ENCODE measurements at regions not wholly inside any gene's neighbourhood (a gene's known extent, or its start where the extent isn't known, plus 50 kb on each side); places are given as distances from the start of the nearest gene placed in this dataset.
"Not testable (repeated sequence)": the region's sequence is repeated elsewhere in the genome, so short reads cannot be mapped to it uniquely, and the experiment has no call there.

- no peak overlapping the region for H3K4me3 Mint-ChIP-seq (ENCODE audit: low read depth)
- no peak for DNase-seq (ENCODE audit: low spot score, unreplicated experiment)
- no peaks in the 10 kb centered on the region for H3K4me1 Mint-ChIP-seq (ENCODE audit: low read depth)
- no peaks in the 10 kb centered on the region for H3K36me3 Mint-ChIP-seq (ENCODE audit: insufficient read depth)
- H3K27me3 Mint-ChIP-seq = no peaks in the 10 kb centered on the region
- TF ChIP-seq CTCF (IDR thresholded peaks at IDR 0.05; ENCODE audit: unreplicated experiment) = no peak
- no peak overlapping the region for H3K27ac Mint-ChIP-seq
- peaks cover 3% of the 10 kb centered on the region for H3K9me3 Mint-ChIP-seq (ENCODE audit: low read depth)
These were observed 109.9 kb downstream of the TMEM182 start for GRCh38 chr2:102871707-102872106.

GRCh38 chr2:102872388-102872787 is 110.6 kb downstream of the TMEM182 start:
- Mint-ChIP-seq H3K9me3 (ENCODE audit: low read depth) (peaks cover 9% of the 10 kb centered on the region), H3K27me3 (no peaks in the 10 kb centered on the region), H3K4me3 (ENCODE audit: low read depth) (no peak overlapping the region), H3K36me3 (ENCODE audit: insufficient read depth) (peaks cover 2% of the 10 kb centered on the region), H3K4me1 (ENCODE audit: low read depth) (no peaks in the 10 kb centered on the region), H3K27ac (no peak overlapping the region)
- no peak for DNase-seq (ENCODE audit: low spot score, unreplicated experiment)
- peak; percentile 34 for TF ChIP-seq CTCF (IDR thresholded peaks at IDR 0.05; ENCODE audit: unreplicated experiment)

GRCh38 chr2:102879513-102879912 is 117.7 kb downstream of the TMEM182 start:
- DNase-seq (ENCODE audit: low spot score, unreplicated experiment); H3K4me3 Mint-ChIP-seq (ENCODE audit: low read depth); H3K27ac Mint-ChIP-seq; H3K27me3 Mint-ChIP-seq; H3K4me1 Mint-ChIP-seq (ENCODE audit: low read depth); H3K36me3 Mint-ChIP-seq (ENCODE audit: insufficient read depth): not testable (repeated sequence)
- peaks cover 14% of the 10 kb centered on the region for H3K9me3 Mint-ChIP-seq (ENCODE audit: low read depth)

GRCh38 chr2:102880731-102881130 is 118.9 kb downstream of the TMEM182 start:
- TF ChIP-seq CTCF (IDR thresholded peaks at IDR 0.05; ENCODE audit: unreplicated experiment) = no peak

GRCh38 chr2:102886216-102886893 is 124.5 kb downstream of the TMEM182 start:
- TF ChIP-seq CTCF (IDR thresholded peaks at IDR 0.05; ENCODE audit: unreplicated experiment) = no peak
- no peak for DNase-seq (ENCODE audit: low spot score, unreplicated experiment)

More at GRCh38 chr2:102880731-102881130, 118.9 kb downstream of the TMEM182 start:
- peaks cover 4% of the 10 kb centered on the region for H3K4me1 Mint-ChIP-seq (ENCODE audit: low read depth)
- H3K4me3 Mint-ChIP-seq (ENCODE audit: low read depth) = no peak overlapping the region
- H3K27me3 Mint-ChIP-seq = no peaks in the 10 kb centered on the region
- H3K36me3 Mint-ChIP-seq (ENCODE audit: insufficient read depth) = peaks cover 2% of the 10 kb centered on the region
- DNase-seq (ENCODE audit: low spot score, unreplicated experiment) = no peak
- no peak overlapping the region for H3K27ac Mint-ChIP-seq
- H3K9me3 Mint-ChIP-seq (ENCODE audit: low read depth) = peaks cover 11% of the 10 kb centered on the region

GRCh38 chr2:102888514-102888913 is 126.7 kb downstream of the TMEM182 start:
- no peak overlapping the region for H3K4me3 Mint-ChIP-seq (ENCODE audit: low read depth)

More at GRCh38 chr2:102886216-102886893, 124.5 kb downstream of the TMEM182 start:
- no peaks in the 10 kb centered on the region for H3K27me3 Mint-ChIP-seq
- H3K9me3 Mint-ChIP-seq (ENCODE audit: low read depth) = no peaks in the 10 kb centered on the region
- H3K36me3 Mint-ChIP-seq (ENCODE audit: insufficient read depth) = no peaks in the 10 kb centered on the region
- H3K27ac Mint-ChIP-seq = no peak overlapping the region
- H3K4me3 Mint-ChIP-seq (ENCODE audit: low read depth) = no peak overlapping the region
- peaks cover 14% of the 10 kb centered on the region for H3K4me1 Mint-ChIP-seq (ENCODE audit: low read depth)

More at GRCh38 chr2:102888514-102888913, 126.7 kb downstream of the TMEM182 start:
- TF ChIP-seq CTCF (IDR thresholded peaks at IDR 0.05; ENCODE audit: unreplicated experiment) = no peak
- H3K4me1 Mint-ChIP-seq (ENCODE audit: low read depth) = peaks cover 12% of the 10 kb centered on the region
- DNase-seq (ENCODE audit: low spot score, unreplicated experiment) = no peak
- no peaks in the 10 kb centered on the region for H3K27me3 Mint-ChIP-seq
- H3K9me3 Mint-ChIP-seq (ENCODE audit: low read depth) = no peaks in the 10 kb centered on the region
- no peaks in the 10 kb centered on the region for H3K36me3 Mint-ChIP-seq (ENCODE audit: insufficient read depth)
- H3K27ac Mint-ChIP-seq = no peak overlapping the region
